ENCODE measurements at regions not wholly inside any gene's neighbourhood (a gene's known extent, or its start where the extent isn't known, plus 50 kb on each side); places are given as distances from the start of the nearest gene placed in this dataset.

GRCh38 chr4:124449881-124450280, 262.7 kb downstream of the ANKRD50 start:
- TF ChIP-seq TEAD4 (CRISPR knock-in tag; IDR thresholded peaks at IDR 0.05), result no peak
- no peak for TF ChIP-seq ZNF281 (CRISPR knock-in tag; IDR thresholded peaks at IDR 0.05)
- TF ChIP-seq, protein P1, sequence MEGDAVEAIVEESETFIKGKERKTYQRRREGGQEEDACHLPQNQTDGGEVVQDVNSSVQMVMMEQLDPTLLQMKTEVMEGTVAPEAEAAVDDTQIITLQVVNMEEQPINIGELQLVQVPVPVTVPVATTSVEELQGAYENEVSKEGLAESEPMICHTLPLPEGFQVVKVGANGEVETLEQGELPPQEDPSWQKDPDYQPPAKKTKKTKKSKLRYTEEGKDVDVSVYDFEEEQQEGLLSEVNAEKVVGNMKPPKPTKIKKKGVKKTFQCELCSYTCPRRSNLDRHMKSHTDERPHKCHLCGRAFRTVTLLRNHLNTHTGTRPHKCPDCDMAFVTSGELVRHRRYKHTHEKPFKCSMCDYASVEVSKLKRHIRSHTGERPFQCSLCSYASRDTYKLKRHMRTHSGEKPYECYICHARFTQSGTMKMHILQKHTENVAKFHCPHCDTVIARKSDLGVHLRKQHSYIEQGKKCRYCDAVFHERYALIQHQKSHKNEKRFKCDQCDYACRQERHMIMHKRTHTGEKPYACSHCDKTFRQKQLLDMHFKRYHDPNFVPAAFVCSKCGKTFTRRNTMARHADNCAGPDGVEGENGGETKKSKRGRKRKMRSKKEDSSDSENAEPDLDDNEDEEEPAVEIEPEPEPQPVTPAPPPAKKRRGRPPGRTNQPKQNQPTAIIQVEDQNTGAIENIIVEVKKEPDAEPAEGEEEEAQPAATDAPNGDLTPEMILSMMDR (IDR thresholded peaks at IDR 0.05), result no peak
- TF ChIP-seq GABPB1 (CRISPR knock-in tag; IDR thresholded peaks at IDR 0.05), result no peak
- TF ChIP-seq MAX (CRISPR knock-in tag; IDR thresholded peaks at IDR 0.05), result no peak
- no peak for TF ChIP-seq ATF2 (CRISPR knock-in tag; IDR thresholded peaks at IDR 0.05; ENCODE audit: borderline replicate concordance, low read depth)
- no peak for TF ChIP-seq ZNF671 (CRISPR knock-in tag; IDR thresholded peaks at IDR 0.05)
- TF ChIP-seq ELF4 (CRISPR knock-in tag; IDR thresholded peaks at IDR 0.05; ENCODE audit: low read depth), result no peak
- TF ChIP-seq NR3C1 (CRISPR knock-in tag; conservative IDR thresholded peaks at IDR 0.05; ENCODE audit: low read depth), result no peak
- no peak for TF ChIP-seq ATF1 (CRISPR knock-in tag; IDR thresholded peaks at IDR 0.05)
- TF ChIP-seq ESRRA (CRISPR knock-in tag; IDR thresholded peaks at IDR 0.05; ENCODE audit: borderline replicate concordance), result no peak
- TF ChIP-seq TCF7 (CRISPR knock-in tag; IDR thresholded peaks at IDR 0.05; ENCODE audit: low read depth), result no peak
- no peak for TF ChIP-seq CREB1 (CRISPR knock-in tag; IDR thresholded peaks at IDR 0.05)
- TF ChIP-seq USF1 (CRISPR knock-in tag; IDR thresholded peaks at IDR 0.05), result no peak

All from WTC11 (cell line).